Panc1 (cell line): ENCODE measurements at regions not wholly inside any gene's neighbourhood (a gene's known extent, or its start where the extent isn't known, plus 50 kb on each side); places are given as distances from the start of the nearest gene placed in this dataset.

Experiments used
- ATAC-seq: fragments of 200-7000 bp; cut with Tn5 transposase; 2 replicates; pipeline ENCODE4 v1.9.1; 2020; ENCODE audit warnings: mild to moderate bottlenecking, moderate library complexity
- BruUV-seq: library from RNA; stranded (reverse); fragments of 400-500 nt; replicated peaks from 2 replicates; lab custom pipeline; 2021; lab: Mats Ljungman, UMichigan
- CTCF ChIA-PET: fragments of 300-600 bp; sonication (Branson Sonifier 250); formaldehyde crosslinking; loops from one replicate; lab custom pipeline; 2022; ENCODE audit warnings: antibody characterized with exemption; lab: Charles Lee
- POLR2A ChIA-PET: fragments of 300-600 bp; sonication (Branson Sonifier 250); formaldehyde crosslinking; loops from one replicate; lab custom pipeline; 2022; ENCODE audit warnings: antibody characterized with exemption; lab: Charles Lee
- DNase-seq: peaks from one replicate; pipeline ENCODE4 v3.0.0-alpha.2; 2010; ENCODE audit warnings: low read depth, low spot score
- H3K27ac ChIP-seq: 2 replicates; pipeline ENCODE4 v1.5.1; 2011; ENCODE audit warnings: mild to moderate bottlenecking, low read length, inconsistent platforms
- H3K27me3 ChIP-seq: fragments of 200-500 bp; sonication (Bioruptor generic); 2 replicates; pipeline ENCODE4 v1.6.0; 2014; ENCODE audit warnings: low read length, inconsistent platforms; ENCODE audit not compliant: control insufficient read depth, insufficient read depth
- H3K36me3 ChIP-seq: fragments of 200-500 bp; sonication (Bioruptor generic); 2 replicates; pipeline ENCODE4 v1.5.1; 2014; ENCODE audit warnings: inconsistent platforms, mild to moderate bottlenecking, low read length, moderate library complexity; ENCODE audit not compliant: control insufficient read depth, insufficient read depth
- H3K4me1 ChIP-seq: 2 replicates; pipeline ENCODE4 v1.5.1; 2011; ENCODE audit warnings: inconsistent platforms, mild to moderate bottlenecking, low read length, moderate library complexity; ENCODE audit not compliant: control insufficient read depth, insufficient read depth
- H3K4me3 ChIP-seq, 2 experiments: 2 replicates each; pipeline ENCODE4 v1.5.1; 2011 to 2012; ENCODE audit warnings: low read depth in 2 of 2, low read length in 2 of 2, mild to moderate bottlenecking in 2 of 2, inconsistent platforms in 1 of 2, moderate library complexity in 1 of 2
- H3K9me3 ChIP-seq: fragments of 200-500 bp; sonication (Bioruptor generic); 2 replicates; pipeline ENCODE4 v1.5.1; 2014; ENCODE audit warnings: low read depth, mild to moderate bottlenecking, inconsistent platforms, low read length, moderate library complexity; ENCODE audit not compliant: control insufficient read depth, insufficient read depth
- CTCF ChIP-seq: fragments of 450-650 bp; IDR thresholded peaks from 2 replicates; pipeline ENCODE4 v1.5.1; 2017; ENCODE audit warnings: mild to moderate bottlenecking
- POLR2AphosphoS5 ChIP-seq: IDR thresholded peaks from 2 replicates; pipeline ENCODE4 v1.6.1; 2012; ENCODE audit warnings: mild to moderate bottlenecking, low read depth, low read length, moderate library complexity
- REST ChIP-seq, 2 experiments: IDR thresholded peaks; 2 replicates each; pipeline ENCODE4 v1.6.1; 2011 to 2012; ENCODE audit warnings: low read depth in 2 of 2, control low read depth in 1 of 2, low read length in 1 of 2, mild to moderate bottlenecking in 1 of 2, moderate library complexity in 1 of 2; ENCODE audit not compliant: insufficient read depth in 1 of 2
- SIN3A ChIP-seq: IDR thresholded peaks from 2 replicates; pipeline ENCODE4 v1.6.1; 2012; ENCODE audit warnings: low read depth, mild to moderate bottlenecking, low read length, moderate library complexity, borderline replicate concordance; ENCODE audit not compliant: insufficient read depth
- TCF7L2 ChIP-seq: IDR thresholded peaks from 2 replicates; pipeline ENCODE4 v1.6.1; 2011; ENCODE audit warnings: mild to moderate bottlenecking, low read depth, low read length, inconsistent platforms
- in situ Hi-C: cut with HindIII; loops from 2 replicates; pipeline ENCODE4 v1.10.0; 2016; ENCODE audit warnings: low sequenced_read_pairs, low pct_unique_long_range_greater_than_20kb
- intact Hi-C: fragments of 100-400 bp; cut with micrococcal nuclease; formaldehyde crosslinking; loops from one replicate; pipeline ENCODE4 v1.10.0; 2022; ENCODE audit not compliant: unreplicated experiment

- ChIA-PET CTCF (no interaction called here), POLR2A (no interaction called here)
- Histone ChIP-seq H3K36me3 (no peaks in the 10 kb centered on the region), H3K27me3 (no peaks in the 10 kb centered on the region; the same call in 1 of the 2 replicates), H3K4me3 (no peak overlapping the region), H3K27ac (no peak overlapping the region), H3K9me3 (no peaks in the 10 kb centered on the region), H3K4me1 (no peaks in the 10 kb centered on the region)
- TF ChIP-seq POLR2AphosphoS5 (no peak), CTCF (no peak), TCF7L2 (no peak), SIN3A (no peak), REST (IDR thresholded peaks at IDR 0.05; ENCODE audit: insufficient read depth in 1 of 2, low read depth in 2 of 2, low read length in 1 of 2) (no peak)
- in situ Hi-C loops, result no loop called here
- intact Hi-C loops, result no loop called here
- ATAC-seq (no peak), DNase-seq (no peak)
- no TSS peak for BruUV-seq
Observed at GRCh38 chr14:56709201-56709600, 101.1 kb downstream of the OTX2 start.

GRCh38 chr14:56708704-56709103 is 101.6 kb downstream of the OTX2 start:
- DNase-seq (no peak), ATAC-seq (no peak)
- in situ Hi-C loops (no loop called here), intact Hi-C loops (no loop called here)
- no peak overlapping the region for H3K27ac ChIP-seq
- no peaks in the 10 kb centered on the region; the same call in 1 of the 2 replicates for H3K27me3 ChIP-seq
- TF ChIP-seq TCF7L2 (no peak), POLR2AphosphoS5 (no peak), SIN3A (no peak), REST (IDR thresholded peaks at IDR 0.05; ENCODE audit: insufficient read depth in 1 of 2, low read depth in 2 of 2, low read length in 1 of 2) (no peak), CTCF (no peak)
- H3K36me3 ChIP-seq, result no peaks in the 10 kb centered on the region
- H3K4me1 ChIP-seq, result no peaks in the 10 kb centered on the region
- POLR2A ChIA-PET, result no interaction called here
- CTCF ChIA-PET, result no interaction called here
- no peak overlapping the region for H3K4me3 ChIP-seq
- BruUV-seq, result no TSS peak
- no peaks in the 10 kb centered on the region for H3K9me3 ChIP-seq
